ENCODE measurements at regions not wholly inside any gene's neighbourhood (a gene's known extent, or its start where the extent isn't known, plus 50 kb on each side); places are given as distances from the start of the nearest gene placed in this dataset.

DNA sequence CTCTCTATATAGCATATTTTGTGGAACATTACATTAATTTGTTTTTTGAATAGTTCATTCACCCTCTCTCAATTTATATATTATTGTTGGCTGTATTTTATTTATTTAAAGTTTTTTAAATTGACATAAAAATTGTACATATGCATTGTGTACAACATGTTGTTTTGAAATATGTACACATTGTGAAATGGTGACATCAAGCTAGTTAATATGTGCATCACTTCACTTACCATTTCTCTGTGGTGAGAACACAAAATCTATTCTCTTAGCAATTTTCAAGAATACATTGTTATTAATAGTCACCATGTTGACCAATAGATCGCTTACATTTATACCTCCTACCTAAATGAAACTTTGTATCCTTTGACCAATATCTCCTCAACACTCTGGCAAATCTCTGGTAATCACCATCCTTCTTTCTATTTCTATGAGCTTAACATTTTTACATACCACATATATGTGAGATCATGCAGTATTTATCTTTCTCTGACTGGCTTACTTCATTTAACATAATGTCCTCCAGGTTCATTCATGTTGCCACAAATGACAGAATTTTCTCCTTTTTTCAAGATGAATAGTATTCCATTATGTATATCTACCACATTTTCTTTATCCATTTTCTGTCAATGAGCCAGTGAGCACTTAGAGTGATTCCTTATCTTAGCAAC, 180.9 kb upstream of the DEPDC1 start:
- Histone ChIP-seq H3K36me3 (no peaks in the 10 kb centered on the region), H3K4me3 (no peak overlapping the region), H3K9me3 (no peaks in the 10 kb centered on the region), H3K27ac (no peak overlapping the region), H3K27me3 (no peaks in the 10 kb centered on the region), H3K4me1 (no peaks in the 10 kb centered on the region)
- 81 to 85% methylated on average over 1 of the region's 1 CpG for WGBS, 2 donors
- DNase-seq (no peak), ATAC-seq (ENCODE audit: low FRiP score in 2 of 2) (no peak)
- TF ChIP-seq, protein P1, sequence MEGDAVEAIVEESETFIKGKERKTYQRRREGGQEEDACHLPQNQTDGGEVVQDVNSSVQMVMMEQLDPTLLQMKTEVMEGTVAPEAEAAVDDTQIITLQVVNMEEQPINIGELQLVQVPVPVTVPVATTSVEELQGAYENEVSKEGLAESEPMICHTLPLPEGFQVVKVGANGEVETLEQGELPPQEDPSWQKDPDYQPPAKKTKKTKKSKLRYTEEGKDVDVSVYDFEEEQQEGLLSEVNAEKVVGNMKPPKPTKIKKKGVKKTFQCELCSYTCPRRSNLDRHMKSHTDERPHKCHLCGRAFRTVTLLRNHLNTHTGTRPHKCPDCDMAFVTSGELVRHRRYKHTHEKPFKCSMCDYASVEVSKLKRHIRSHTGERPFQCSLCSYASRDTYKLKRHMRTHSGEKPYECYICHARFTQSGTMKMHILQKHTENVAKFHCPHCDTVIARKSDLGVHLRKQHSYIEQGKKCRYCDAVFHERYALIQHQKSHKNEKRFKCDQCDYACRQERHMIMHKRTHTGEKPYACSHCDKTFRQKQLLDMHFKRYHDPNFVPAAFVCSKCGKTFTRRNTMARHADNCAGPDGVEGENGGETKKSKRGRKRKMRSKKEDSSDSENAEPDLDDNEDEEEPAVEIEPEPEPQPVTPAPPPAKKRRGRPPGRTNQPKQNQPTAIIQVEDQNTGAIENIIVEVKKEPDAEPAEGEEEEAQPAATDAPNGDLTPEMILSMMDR (IDR thresholded peaks at IDR 0.05), result no peak

DNA sequence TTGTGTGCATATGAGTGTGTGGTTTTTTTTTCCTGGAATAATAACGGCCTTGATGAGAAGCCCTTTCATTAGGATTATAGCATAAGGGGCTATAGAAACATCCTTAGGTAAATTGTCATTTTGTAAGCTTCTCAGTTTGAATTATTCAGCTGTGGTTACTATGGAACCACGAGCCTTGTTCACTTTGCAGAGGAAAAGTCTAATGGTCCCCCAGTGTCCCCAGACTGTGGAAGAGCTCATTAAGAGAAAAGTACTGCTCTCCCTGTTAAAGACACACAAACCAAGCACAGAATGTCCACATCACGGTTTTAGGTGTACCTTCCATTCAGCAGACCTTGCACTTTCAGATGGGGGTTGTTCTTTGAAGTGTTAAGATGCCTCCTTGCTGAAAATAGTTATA, 199.3 kb upstream of the DEPDC1 start:
- ATAC-seq (ENCODE audit: low FRiP score in 2 of 2) (no peak), DNase-seq (no peak)
- H3K27me3 ChIP-seq, result no peaks in the 10 kb centered on the region
- H3K4me3 ChIP-seq, result no peak overlapping the region
- H3K36me3 ChIP-seq, result no peaks in the 10 kb centered on the region
- TF ChIP-seq POLR2A (IDR thresholded peaks at IDR 0.05) (no peak), POLR2AphosphoS5 (IDR thresholded peaks at IDR 0.05) (no peak), EP300 (IDR thresholded peaks at IDR 0.05) (no peak)
- TF ChIP-seq, protein P1 (IDR thresholded peaks at IDR 0.05), result no peak
- H3K27ac ChIP-seq, result no peak overlapping the region
- no peaks in the 10 kb centered on the region for H3K9me3 ChIP-seq
- 56 to 66% methylated on average over 3 of the region's 3 CpGs for WGBS, 2 donors
- no peaks in the 10 kb centered on the region for H3K4me1 ChIP-seq

DNA sequence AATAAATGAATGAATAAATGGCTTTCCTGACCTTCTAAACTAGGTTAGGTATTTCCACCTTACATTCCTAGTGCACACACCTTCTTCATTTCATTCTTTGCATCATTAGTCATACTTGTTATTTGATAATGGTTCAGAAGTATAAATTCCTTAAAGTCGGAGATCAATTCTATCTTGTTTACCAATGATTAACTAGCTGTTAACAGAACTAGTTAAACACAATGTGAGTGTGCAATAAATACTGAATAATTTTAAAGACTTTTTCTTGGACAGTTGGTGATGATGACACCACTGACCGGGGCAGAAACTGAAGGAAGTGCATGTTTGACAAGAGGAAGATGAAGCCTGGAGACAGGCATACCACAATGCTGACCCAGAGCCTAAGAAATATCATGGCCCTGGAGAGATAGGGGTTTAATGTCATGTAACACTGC, 207.1 kb upstream of the DEPDC1 start:
- Histone ChIP-seq H3K36me3 (no peaks in the 10 kb centered on the region), H3K27ac (no peak overlapping the region), H3K4me1 (no peaks in the 10 kb centered on the region), H3K27me3 (no peaks in the 10 kb centered on the region), H3K9me3 (peaks cover 0 to 1% (median 0%) of the 10 kb centered on the region in 4 donors), H3K4me3 (no peak overlapping the region)
- DNase-seq (no peak), ATAC-seq (ENCODE audit: low FRiP score in 2 of 2) (no peak)
- 48 to 56% methylated on average over 2 of the region's 2 CpGs for WGBS, 2 donors
- TF ChIP-seq, protein P1 (IDR thresholded peaks at IDR 0.05), result no peak
- no peak for TF ChIP-seq POLR2A (IDR thresholded peaks at IDR 0.05)
- TF ChIP-seq EP300 (IDR thresholded peaks at IDR 0.05), result no peak
- no peak for TF ChIP-seq POLR2AphosphoS5 (IDR thresholded peaks at IDR 0.05)

DNA sequence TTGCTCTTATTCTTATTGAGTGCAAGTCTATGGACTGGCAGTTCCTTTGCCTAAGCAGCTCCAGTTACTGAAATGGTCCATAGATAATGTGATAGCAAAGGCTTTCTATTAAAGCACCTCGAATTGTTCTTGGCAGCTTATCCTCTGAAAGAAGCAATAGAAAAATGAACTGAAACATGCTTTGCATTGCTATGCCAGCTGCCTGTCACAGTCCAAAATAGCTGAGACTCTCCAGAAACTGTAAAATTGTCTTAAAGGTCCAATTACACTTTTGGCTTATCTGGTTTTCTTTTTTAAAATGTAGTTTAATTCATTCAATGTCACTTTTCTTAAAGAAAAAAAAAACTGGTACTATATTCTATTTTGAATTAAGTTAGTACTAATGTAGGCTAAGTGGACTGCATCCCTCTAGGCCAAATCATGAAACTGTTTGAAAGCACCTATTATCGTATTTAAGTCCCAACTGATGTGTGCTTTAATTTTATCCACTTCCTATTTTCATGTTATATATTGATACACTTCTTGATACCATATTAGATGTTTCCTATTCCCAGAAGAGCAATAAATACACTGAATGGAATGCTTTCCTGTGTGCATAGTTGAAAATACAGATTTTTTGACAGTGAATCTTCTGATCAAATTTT, 208.0 kb upstream of the DEPDC1 start:
- ATAC-seq (ENCODE audit: low FRiP score in 2 of 2) (no peak), DNase-seq (no peak)
- no peaks in the 10 kb centered on the region for H3K36me3 ChIP-seq
- H3K4me1 ChIP-seq, result no peaks in the 10 kb centered on the region
- no peak overlapping the region for H3K27ac ChIP-seq
- no peak overlapping the region for H3K4me3 ChIP-seq
- H3K9me3 ChIP-seq, result peaks cover 0 to 11% (median 3%) of the 10 kb centered on the region in 4 donors
- TF ChIP-seq POLR2AphosphoS5 (IDR thresholded peaks at IDR 0.05) (no peak), POLR2A (IDR thresholded peaks at IDR 0.05) (no peak), EP300 (IDR thresholded peaks at IDR 0.05) (no peak)
- TF ChIP-seq, protein P1 (IDR thresholded peaks at IDR 0.05), result no peak
- 59 to 64% methylated on average over 2 of the region's 2 CpGs for WGBS, 2 donors
- no peaks in the 10 kb centered on the region for H3K27me3 ChIP-seq

DNA sequence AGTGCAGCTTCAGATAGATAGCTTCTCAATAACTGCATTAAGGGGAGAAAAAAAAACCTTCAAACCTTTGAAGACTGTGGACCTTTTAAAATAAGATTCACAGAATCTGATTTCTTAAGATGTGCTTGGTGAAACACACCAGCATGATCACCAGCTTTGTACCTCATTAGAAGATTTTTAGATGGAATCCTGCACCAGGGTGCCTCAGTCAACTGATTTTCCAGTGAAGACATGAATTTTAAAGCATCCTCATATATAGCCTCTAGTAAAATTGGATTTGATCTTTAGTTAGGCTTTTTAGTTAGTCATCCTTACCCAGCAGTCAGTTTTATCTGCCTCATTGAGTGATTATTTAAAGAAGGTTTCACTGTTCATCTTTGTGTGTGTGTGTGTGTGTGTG, 208.6 kb upstream of the DEPDC1 start:
- ATAC-seq (ENCODE audit: low FRiP score in 2 of 2) (no peak), DNase-seq (no peak)
- no peaks in the 10 kb centered on the region for H3K27me3 ChIP-seq
- TF ChIP-seq, protein P1 (IDR thresholded peaks at IDR 0.05), result no peak
- TF ChIP-seq POLR2A (IDR thresholded peaks at IDR 0.05) (no peak), EP300 (IDR thresholded peaks at IDR 0.05) (no peak), POLR2AphosphoS5 (IDR thresholded peaks at IDR 0.05) (no peak)
- H3K9me3 ChIP-seq, result peaks cover 0 to 16% (median 3%) of the 10 kb centered on the region in 4 donors
- no peak overlapping the region for H3K27ac ChIP-seq
- H3K4me3 ChIP-seq, result no peak overlapping the region
- H3K4me1 ChIP-seq, result no peaks in the 10 kb centered on the region
- no peaks in the 10 kb centered on the region for H3K36me3 ChIP-seq
